Neuron (in vitro differentiated cells): ENCODE measurements at regions not wholly inside any gene's neighbourhood (a gene's known extent, or its start where the extent isn't known, plus 50 kb on each side); places are given as distances from the start of the nearest gene placed in this dataset.

ENCODE experiments used
- H2AFZ ChIP-seq: one replicate; pipeline ENCODE4 v1.6.1; 2013; ENCODE audit warnings: low read depth, mild to moderate bottlenecking, inconsistent platforms, low read length, moderate library complexity
- H3K27me3 ChIP-seq: one replicate; pipeline ENCODE4 v1.6.1; 2013; ENCODE audit warnings: low read length; ENCODE audit not compliant: insufficient read depth
- H3K36me3 ChIP-seq: one replicate; pipeline ENCODE4 v1.6.1; 2013; ENCODE audit warnings: low read length; ENCODE audit not compliant: insufficient read depth
- H3K4me1 ChIP-seq: one replicate; pipeline ENCODE4 v1.6.1; 2013; ENCODE audit warnings: low read length; ENCODE audit not compliant: insufficient read depth
- H3K4me3 ChIP-seq: 2 replicates; pipeline ENCODE4 v1.5.1; 2013; ENCODE audit warnings: mild to moderate bottlenecking, low read length, moderate library complexity
- H3K9me3 ChIP-seq: one replicate; pipeline ENCODE4 v1.6.1; 2013; ENCODE audit warnings: low read length

DNA sequence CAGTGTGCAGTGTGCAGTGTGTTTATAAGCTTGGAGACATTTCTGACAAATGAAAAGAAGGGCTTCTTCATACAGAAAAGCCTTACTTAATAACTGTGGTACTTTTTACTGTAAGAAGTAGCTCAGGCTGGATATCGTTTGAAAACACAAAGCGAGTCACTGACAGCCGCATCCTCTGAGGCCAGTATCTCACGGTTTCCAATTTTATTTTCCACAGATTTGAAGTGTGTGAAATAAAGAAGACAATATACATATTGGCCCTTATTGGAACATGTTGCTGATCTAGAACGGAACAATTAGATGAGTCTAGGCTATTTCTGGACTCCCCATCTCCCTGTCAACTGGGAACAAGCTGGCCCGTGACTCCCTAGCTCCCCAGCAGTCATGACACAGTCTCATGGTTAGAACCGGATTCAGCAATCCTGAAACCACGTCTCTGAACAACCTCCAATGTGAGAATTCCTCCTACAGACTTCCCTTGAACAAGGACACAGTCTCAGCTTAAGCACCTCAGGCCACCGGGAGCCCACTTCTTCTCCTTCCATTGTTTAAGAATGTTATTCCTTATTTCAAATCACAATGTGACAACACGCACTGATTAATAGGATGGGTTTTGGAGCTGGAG, 484.5 kb downstream of the COG6 start:
- Histone ChIP-seq H3K4me3 (no peak overlapping the region), H3K4me1 (no peaks in the 10 kb centered on the region), H3K9me3 (no peaks in the 10 kb centered on the region), H3K36me3 (no peaks in the 10 kb centered on the region), H3K27me3 (no peaks in the 10 kb centered on the region), H2AFZ (no peak overlapping the region)

DNA sequence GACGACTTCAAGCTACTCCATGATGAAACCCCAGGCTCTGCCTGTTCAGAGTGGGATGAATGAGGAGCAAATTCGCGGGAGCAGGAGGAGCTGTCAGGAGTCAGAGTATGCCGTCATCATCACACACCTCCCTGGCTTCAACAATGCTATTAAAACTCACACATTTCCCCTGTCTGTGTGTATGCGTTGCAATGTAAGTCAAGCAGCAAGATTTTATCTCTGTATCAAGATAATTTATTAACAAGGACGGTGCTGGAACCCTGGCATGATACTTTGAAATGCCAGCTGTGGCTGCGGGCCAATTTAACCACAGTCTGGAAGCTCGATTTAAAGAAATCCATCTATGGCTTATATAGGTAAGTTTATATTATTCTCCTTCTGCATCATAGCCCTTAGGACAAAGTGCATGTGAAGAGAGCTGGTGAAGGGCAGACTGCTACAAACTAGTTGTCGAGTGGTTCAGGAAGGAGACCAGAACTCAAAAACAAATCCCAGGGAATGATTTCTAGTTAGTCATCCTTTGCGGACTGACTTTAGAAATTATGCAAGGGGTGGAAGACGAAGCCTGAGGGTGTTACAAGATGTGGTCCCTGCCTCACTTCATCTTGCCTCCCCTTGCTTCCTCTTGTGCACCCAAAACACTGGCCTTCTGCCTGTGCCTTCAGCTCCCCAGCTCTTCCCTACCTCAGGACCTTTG, 486.5 kb downstream of the COG6 start:
- H3K4me1 ChIP-seq: no peaks in the 10 kb centered on the region
- H3K27me3 ChIP-seq: no peaks in the 10 kb centered on the region
- no peak overlapping the region for H3K4me3 ChIP-seq
- H3K9me3 ChIP-seq: no peaks in the 10 kb centered on the region
- no peaks in the 10 kb centered on the region for H3K36me3 ChIP-seq
- no peak overlapping the region for H2AFZ ChIP-seq

DNA sequence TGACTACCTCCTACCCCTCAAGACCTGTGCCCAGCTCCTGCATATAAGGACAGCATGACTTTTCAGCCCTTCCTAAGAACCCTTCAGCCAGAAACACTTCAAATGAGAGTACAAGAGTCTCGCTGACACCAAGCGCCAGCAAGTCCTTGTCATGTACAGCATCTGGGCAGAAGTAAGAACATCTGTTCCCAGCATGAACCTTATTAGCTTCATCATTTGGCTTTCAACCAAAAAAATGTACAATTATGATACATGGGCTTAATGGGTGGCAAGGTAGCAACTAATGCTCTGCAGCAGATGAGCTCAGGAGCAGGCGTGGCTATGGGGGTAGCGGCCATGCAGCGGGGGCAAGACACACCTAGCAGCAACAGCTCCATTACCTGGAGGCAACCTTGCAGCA, 487.6 kb downstream of the COG6 start:
- Histone ChIP-seq H3K27me3 (no peaks in the 10 kb centered on the region), H3K36me3 (no peaks in the 10 kb centered on the region), H3K4me3 (no peak overlapping the region)

DNA sequence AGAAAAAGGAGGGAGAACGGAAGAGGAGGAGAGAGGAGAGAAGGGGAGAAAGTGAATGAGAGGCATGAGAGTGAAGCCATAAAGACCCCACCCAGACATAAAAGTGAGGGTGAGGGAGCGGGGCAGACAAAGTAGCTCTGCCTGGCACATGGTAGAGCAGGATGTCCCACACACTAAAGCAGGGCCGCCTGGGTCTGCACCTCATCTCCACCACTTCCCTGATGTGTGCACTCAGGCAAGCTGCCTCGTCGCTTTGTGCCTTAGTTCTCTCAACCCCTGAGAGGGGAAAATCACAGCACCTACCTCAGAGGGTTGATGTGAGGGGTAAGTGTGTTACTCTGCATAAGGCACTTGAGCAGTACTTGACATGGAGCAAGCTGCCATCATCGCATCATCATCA, 488.1 kb downstream of the COG6 start:
- Histone ChIP-seq H3K4me1 (no peaks in the 10 kb centered on the region), H3K36me3 (no peaks in the 10 kb centered on the region)

More for the DNA sequence above, 487.6 kb downstream of the COG6 start:
- no peak overlapping the region for H2AFZ ChIP-seq
- H3K4me1 ChIP-seq: no peaks in the 10 kb centered on the region
- H3K9me3 ChIP-seq: no peaks in the 10 kb centered on the region

DNA sequence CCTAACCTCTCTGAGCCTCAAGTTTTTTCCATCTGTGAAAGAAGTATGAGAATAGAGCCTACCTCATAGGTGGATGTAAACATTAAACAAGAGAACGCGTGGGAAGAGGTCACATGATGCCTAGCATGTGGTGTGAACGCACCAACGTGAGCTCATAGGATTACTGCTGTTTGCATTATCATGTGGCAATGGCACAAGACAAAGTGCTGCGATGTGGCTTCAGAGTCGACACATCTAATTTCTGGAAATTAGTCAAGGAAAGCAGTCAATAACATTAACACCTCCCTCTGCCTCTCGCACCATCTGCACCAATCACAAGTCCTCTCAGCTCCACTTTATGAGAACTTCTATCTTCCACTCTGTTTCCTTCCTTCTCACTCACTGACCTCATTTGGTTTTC, 489.7 kb downstream of the COG6 start:
- no peaks in the 10 kb centered on the region for H3K9me3 ChIP-seq
- no peaks in the 10 kb centered on the region for H3K36me3 ChIP-seq
- no peak overlapping the region for H2AFZ ChIP-seq
- H3K27me3 ChIP-seq: no peaks in the 10 kb centered on the region
- H3K4me3 ChIP-seq: no peak overlapping the region
- H3K4me1 ChIP-seq: no peaks in the 10 kb centered on the region

More for the DNA sequence above, 488.1 kb downstream of the COG6 start:
- no peaks in the 10 kb centered on the region for H3K27me3 ChIP-seq
- H3K4me3 ChIP-seq: no peak overlapping the region
- no peak overlapping the region for H2AFZ ChIP-seq
- no peaks in the 10 kb centered on the region for H3K9me3 ChIP-seq

DNA sequence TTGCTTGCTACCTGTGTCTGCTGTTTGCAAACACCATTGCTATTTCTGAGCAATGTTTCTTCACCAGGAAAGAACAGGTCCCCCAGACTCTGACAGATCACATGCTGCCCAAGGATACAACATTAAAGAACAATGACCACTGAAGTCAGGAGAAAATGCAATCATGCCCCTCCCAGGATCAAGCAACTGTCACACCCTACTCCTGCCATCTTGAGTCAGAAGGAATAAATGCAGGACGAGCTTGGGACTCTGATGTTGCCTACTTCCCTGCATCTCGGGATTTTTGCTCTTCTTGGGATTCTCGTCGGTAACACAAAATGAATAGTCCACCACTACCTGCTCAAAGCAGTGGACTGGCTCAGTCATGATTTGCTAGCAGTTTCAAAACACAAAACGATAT, 490.6 kb downstream of the COG6 start:
- Histone ChIP-seq H3K4me3 (no peak overlapping the region), H3K27me3 (no peaks in the 10 kb centered on the region), H2AFZ (no peak overlapping the region), H3K9me3 (no peaks in the 10 kb centered on the region), H3K36me3 (no peaks in the 10 kb centered on the region), H3K4me1 (no peaks in the 10 kb centered on the region)

DNA sequence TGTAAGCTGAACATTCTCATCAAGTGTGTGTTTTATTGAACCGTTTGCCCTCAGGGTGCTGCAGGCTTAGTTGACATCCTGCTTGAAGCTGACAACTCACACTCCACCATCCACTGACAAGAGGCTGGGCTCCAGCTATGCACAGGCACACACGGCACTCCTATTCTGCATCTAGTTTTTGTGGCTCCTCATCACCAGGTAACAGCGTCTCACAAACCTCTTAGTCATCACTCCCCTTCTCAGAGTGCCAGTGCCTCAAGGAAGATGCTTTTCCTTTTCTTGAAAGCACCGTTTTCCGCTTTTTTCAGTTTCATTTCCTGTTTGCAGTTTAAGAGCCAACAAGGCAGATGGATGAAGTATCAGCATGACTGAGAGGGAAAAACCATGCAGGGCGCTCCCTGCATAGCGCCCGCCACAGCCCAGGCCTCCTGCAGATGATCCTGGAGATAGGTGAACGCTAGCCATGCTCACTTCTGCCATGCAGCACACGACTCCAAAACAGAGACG, 491.2 kb downstream of the COG6 start:
- Histone ChIP-seq H3K4me1 (no peaks in the 10 kb centered on the region), H3K4me3 (no peak overlapping the region), H3K27me3 (no peaks in the 10 kb centered on the region), H3K36me3 (no peaks in the 10 kb centered on the region), H3K9me3 (no peaks in the 10 kb centered on the region), H2AFZ (no peak overlapping the region)

DNA sequence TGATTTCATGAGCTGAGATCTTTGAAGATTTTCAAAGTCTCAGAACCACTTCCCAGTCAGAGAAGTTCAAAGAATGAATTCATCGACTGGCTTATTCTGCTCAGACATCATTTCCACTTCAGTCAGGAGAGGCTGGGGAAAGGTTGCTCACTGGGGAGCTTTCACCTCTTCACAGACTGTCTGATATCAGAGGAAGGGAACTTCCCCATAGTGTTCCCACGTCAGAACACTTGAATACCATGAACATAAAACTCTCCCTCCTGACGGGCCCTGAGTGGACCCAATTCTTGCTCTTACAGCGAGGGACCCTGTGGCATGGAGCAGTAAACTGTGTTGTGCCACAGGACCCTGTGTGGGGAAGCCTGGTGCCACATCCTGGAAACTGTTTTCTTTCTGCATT, 492.6 kb downstream of the COG6 start:
- H3K4me1 ChIP-seq: no peaks in the 10 kb centered on the region

DNA sequence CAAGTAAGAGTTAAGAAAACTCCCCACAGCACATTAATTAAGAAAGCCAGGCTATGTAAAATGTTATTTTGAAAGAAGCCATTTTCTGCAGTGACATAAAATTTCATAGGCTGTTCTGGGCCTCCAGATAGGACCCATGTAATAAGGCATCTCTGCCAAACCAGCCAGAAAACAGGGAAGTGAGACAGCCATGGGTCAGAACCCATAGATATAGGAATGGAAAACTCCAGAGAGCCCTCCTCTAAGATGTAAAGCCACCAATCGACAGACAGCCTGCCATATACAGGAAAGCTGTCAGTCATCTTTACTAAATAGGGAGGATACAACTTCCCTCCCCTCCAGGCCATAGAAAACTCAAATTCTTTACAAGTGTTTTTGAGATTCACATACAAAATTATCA, 493.3 kb downstream of the COG6 start:
- no peak overlapping the region for H2AFZ ChIP-seq
- no peaks in the 10 kb centered on the region for H3K9me3 ChIP-seq
- H3K4me3 ChIP-seq: no peak overlapping the region
- H3K4me1 ChIP-seq: no peaks in the 10 kb centered on the region
- no peaks in the 10 kb centered on the region for H3K36me3 ChIP-seq
- no peaks in the 10 kb centered on the region for H3K27me3 ChIP-seq

More for the DNA sequence above, 492.6 kb downstream of the COG6 start:
- Histone ChIP-seq H3K4me3 (no peak overlapping the region), H3K9me3 (no peaks in the 10 kb centered on the region), H2AFZ (no peak overlapping the region), H3K36me3 (no peaks in the 10 kb centered on the region), H3K27me3 (no peaks in the 10 kb centered on the region)

DNA sequence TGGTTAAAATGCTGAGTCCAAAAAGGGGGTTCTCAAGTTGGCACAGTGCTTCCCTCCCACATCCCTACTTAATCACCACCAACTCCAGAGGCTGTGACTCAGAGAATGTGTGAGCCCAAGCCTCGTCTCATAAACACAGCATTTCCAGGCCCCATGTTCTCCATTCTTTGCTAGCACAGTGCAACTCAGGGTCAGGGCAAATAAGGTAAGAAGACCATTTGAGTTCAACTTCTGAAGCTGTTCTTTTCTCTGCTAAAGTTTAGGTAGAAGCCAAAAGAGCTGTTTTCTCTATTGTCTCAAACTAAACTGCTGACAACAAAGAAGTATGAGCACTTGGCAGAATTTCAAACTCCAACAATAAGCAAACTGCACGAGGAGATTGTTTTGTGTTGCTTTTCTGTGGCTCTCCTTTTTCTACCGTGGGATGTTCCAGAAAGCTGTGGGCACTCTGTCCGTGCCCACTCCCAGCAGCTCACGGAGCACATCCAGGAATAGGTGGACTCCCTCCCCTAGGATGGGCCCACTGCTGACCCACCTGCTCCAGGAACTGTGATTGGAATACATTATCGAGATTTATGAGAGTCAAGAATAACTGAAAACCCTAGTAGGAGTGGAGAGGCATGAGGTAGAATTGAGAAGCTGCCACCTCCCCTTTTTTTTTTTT, 494.3 kb downstream of the COG6 start:
- no peak overlapping the region for H2AFZ ChIP-seq
- H3K27me3 ChIP-seq: no peaks in the 10 kb centered on the region
- H3K4me3 ChIP-seq: no peak overlapping the region
- H3K36me3 ChIP-seq: no peaks in the 10 kb centered on the region
- H3K9me3 ChIP-seq: no peaks in the 10 kb centered on the region
- H3K4me1 ChIP-seq: no peaks in the 10 kb centered on the region

DNA sequence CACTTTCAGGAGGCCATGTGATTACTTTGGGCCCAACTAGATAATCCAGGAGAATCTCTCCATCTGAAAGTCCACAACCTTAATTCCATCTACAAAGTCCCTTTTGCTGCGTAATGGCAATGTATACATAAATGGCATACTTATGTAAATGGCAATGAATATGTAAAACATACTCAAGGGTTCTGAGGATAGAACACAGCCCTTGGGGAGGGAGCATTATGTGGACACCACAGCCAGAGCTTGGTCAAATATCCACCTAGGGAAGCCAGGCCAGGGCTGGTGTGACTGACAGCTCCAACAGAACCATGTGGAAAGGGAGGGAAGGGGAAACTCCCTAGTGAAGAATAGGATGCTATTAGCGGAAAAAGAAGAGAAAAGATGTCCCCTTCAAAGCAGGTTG, 496.2 kb downstream of the COG6 start:
- Histone ChIP-seq H3K4me3 (no peak overlapping the region), H3K27me3 (no peaks in the 10 kb centered on the region), H3K36me3 (no peaks in the 10 kb centered on the region), H2AFZ (no peak overlapping the region), H3K9me3 (no peaks in the 10 kb centered on the region), H3K4me1 (peaks cover 10% of the 10 kb centered on the region)

DNA sequence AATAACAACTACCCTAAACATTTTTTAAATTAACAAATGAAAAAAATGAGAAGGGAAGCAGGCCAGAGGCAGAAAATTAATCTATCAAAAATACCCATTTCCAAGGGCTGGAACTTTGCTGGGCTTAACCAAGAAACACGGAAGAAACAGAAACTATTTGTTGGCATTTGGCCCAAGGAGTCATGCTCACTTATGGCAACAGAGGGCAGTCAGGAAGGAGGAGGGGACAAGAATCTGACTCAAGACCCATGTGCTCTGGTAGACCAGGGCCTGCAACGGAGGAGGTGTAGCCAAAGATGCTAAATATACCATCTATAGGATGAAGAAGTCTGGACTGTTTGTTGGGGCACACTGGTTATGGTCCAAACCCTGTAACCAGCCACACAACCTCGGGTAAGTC, 496.7 kb downstream of the COG6 start:
- H3K4me1 ChIP-seq: peaks cover 13% of the 10 kb centered on the region
- H2AFZ ChIP-seq: no peak overlapping the region
- no peaks in the 10 kb centered on the region for H3K9me3 ChIP-seq
- no peaks in the 10 kb centered on the region for H3K27me3 ChIP-seq
- H3K36me3 ChIP-seq: no peaks in the 10 kb centered on the region
- H3K4me3 ChIP-seq: no peak overlapping the region

DNA sequence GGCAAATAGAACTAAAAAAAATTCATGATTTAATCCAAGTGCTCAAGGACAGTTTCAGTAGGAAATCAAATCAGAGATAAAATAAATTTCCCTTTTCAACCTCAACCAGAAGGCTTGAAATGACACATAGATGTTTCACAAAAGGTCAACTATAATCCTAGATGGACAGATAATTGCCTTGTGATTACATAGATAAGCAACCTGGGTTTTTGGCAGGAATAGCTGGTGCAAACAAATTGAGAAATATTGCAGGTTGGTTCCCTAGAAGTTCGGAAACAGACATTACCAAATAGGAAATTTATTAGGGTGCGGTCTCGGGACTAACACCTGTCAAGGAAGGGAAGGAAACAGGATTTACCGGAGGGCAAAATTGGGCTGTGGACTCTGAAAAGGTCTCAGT, 497.5 kb downstream of the COG6 start:
- Histone ChIP-seq H3K9me3 (no peaks in the 10 kb centered on the region), H2AFZ (no peak overlapping the region), H3K27me3 (no peaks in the 10 kb centered on the region), H3K36me3 (no peaks in the 10 kb centered on the region), H3K4me1 (peaks cover 13% of the 10 kb centered on the region), H3K4me3 (no peak overlapping the region)
